ENCODE measurements at regions not wholly inside any gene's neighbourhood (a gene's known extent, or its start where the extent isn't known, plus 50 kb on each side); places are given as distances from the start of the nearest gene placed in this dataset.

GRCh38 chr2:219878516-219878915, 251.1 kb downstream of the SLC4A3 start:
- in situ Hi-C loops (cut with MboI; ENCODE audit: low sequenced_read_pairs) = no loop called here

- in situ Hi-C loops (cut with MboI; ENCODE audit: low sequenced_read_pairs) = no loop called here
These were observed 254.4 kb downstream of the SLC4A3 start for GRCh38 chr2:219881851-219882250.

GRCh38 chr2:219886615-219887014, 259.2 kb downstream of the SLC4A3 start:
- in situ Hi-C loops (cut with MboI; ENCODE audit: low sequenced_read_pairs) = no loop called here

- in situ Hi-C loops (cut with MboI; ENCODE audit: low sequenced_read_pairs) = no loop called here
These were observed 260.4 kb downstream of the SLC4A3 start for GRCh38 chr2:219887870-219888269.

GRCh38 chr2:219893541-219893940, 266.1 kb downstream of the SLC4A3 start:
- in situ Hi-C loops (cut with MboI; ENCODE audit: low sequenced_read_pairs) = no loop called here

GRCh38 chr2:219897456-219897855, 270.0 kb downstream of the SLC4A3 start:
- in situ Hi-C loops (cut with MboI; ENCODE audit: low sequenced_read_pairs) = no loop called here

GRCh38 chr2:219901155-219901554, 273.7 kb downstream of the SLC4A3 start:
- in situ Hi-C loops (cut with MboI; ENCODE audit: low sequenced_read_pairs) = no loop called here

- in situ Hi-C loops (cut with MboI; ENCODE audit: low sequenced_read_pairs) = no loop called here
These were observed 275.6 kb downstream of the SLC4A3 start for GRCh38 chr2:219902891-219903552.

GRCh38 chr2:219905640-219906039, 278.2 kb downstream of the SLC4A3 start:
- in situ Hi-C loops (cut with MboI; ENCODE audit: low sequenced_read_pairs) = no loop called here

- in situ Hi-C loops (cut with MboI; ENCODE audit: low sequenced_read_pairs) = no loop called here
These were observed 278.9 kb downstream of the SLC4A3 start for GRCh38 chr2:219906114-219907010.

- in situ Hi-C loops (cut with MboI; ENCODE audit: low sequenced_read_pairs) = no loop called here
These were observed 279.6 kb downstream of the SLC4A3 start for GRCh38 chr2:219907011-219907365.

GRCh38 chr2:219908538-219908937, 281.1 kb downstream of the SLC4A3 start:
- in situ Hi-C loops (cut with MboI; ENCODE audit: low sequenced_read_pairs) = no loop called here

GRCh38 chr2:219911541-219911940, 284.1 kb downstream of the SLC4A3 start:
- in situ Hi-C loops (cut with MboI; ENCODE audit: low sequenced_read_pairs) = no loop called here

- in situ Hi-C loops (cut with MboI; ENCODE audit: low sequenced_read_pairs) = no loop called here
These were observed 285.1 kb downstream of the SLC4A3 start for GRCh38 chr2:219912491-219912921.

GRCh38 chr2:219914577-219914976, 287.1 kb downstream of the SLC4A3 start:
- in situ Hi-C loops (cut with MboI; ENCODE audit: low sequenced_read_pairs) = no loop called here

GRCh38 chr2:219916281-219916680, 288.9 kb downstream of the SLC4A3 start:
- in situ Hi-C loops (cut with MboI; ENCODE audit: low sequenced_read_pairs) = no loop called here

GRCh38 chr2:219916726-219917440, 289.5 kb downstream of the SLC4A3 start:
- in situ Hi-C loops (cut with MboI; ENCODE audit: low sequenced_read_pairs) = no loop called here

GRCh38 chr2:219918254-219918653, 290.8 kb downstream of the SLC4A3 start:
- in situ Hi-C loops (cut with MboI; ENCODE audit: low sequenced_read_pairs) = no loop called here

- in situ Hi-C loops (cut with MboI; ENCODE audit: low sequenced_read_pairs) = no loop called here
These were observed 291.5 kb downstream of the SLC4A3 start for GRCh38 chr2:219918944-219919343.

- in situ Hi-C loops (cut with MboI; ENCODE audit: low sequenced_read_pairs) = no loop called here
These were observed 292.1 kb downstream of the SLC4A3 start for GRCh38 chr2:219919506-219919905.

- in situ Hi-C loops (cut with MboI; ENCODE audit: low sequenced_read_pairs) = no loop called here
These were observed 302.4 kb downstream of the SLC4A3 start for GRCh38 chr2:219929835-219930234.

- in situ Hi-C loops (cut with MboI; ENCODE audit: low sequenced_read_pairs) = no loop called here
These were observed 312.2 kb downstream of the SLC4A3 start for GRCh38 chr2:219939647-219940046.

Measured in HL-60/S4 (cell line).